Activated naive CD4-positive, alpha-beta T cell treated with anti-CD3 and anti-CD28 coated beads, Interleukin-2, amount 50 U/mL, for 24 hours (primary cell): ENCODE measurements at regions not wholly inside any gene's neighbourhood (a gene's known extent, or its start where the extent isn't known, plus 50 kb on each side); places are given as distances from the start of the nearest gene placed in this dataset.

Experiments used
- H3K27ac Mint-ChIP-seq: one replicate; pipeline ENCODE4 v1.8.0; 2021; ENCODE audit warnings: mild to moderate bottlenecking, mixed read lengths
- H3K27me3 Mint-ChIP-seq: one replicate; pipeline ENCODE4 v1.8.0; 2021; ENCODE audit warnings: mixed read lengths
- H3K36me3 Mint-ChIP-seq: one replicate; pipeline ENCODE4 v1.8.0; 2021; ENCODE audit warnings: mixed read lengths
- H3K4me1 Mint-ChIP-seq: one replicate; pipeline ENCODE4 v1.8.0; 2021; ENCODE audit warnings: mixed read lengths
- H3K4me3 Mint-ChIP-seq: one replicate; pipeline ENCODE4 v1.8.0; 2021; ENCODE audit warnings: mild to moderate bottlenecking, mixed read lengths
- H3K9me3 Mint-ChIP-seq: one replicate; pipeline ENCODE4 v1.8.0; 2021; ENCODE audit warnings: mixed read lengths

DNA sequence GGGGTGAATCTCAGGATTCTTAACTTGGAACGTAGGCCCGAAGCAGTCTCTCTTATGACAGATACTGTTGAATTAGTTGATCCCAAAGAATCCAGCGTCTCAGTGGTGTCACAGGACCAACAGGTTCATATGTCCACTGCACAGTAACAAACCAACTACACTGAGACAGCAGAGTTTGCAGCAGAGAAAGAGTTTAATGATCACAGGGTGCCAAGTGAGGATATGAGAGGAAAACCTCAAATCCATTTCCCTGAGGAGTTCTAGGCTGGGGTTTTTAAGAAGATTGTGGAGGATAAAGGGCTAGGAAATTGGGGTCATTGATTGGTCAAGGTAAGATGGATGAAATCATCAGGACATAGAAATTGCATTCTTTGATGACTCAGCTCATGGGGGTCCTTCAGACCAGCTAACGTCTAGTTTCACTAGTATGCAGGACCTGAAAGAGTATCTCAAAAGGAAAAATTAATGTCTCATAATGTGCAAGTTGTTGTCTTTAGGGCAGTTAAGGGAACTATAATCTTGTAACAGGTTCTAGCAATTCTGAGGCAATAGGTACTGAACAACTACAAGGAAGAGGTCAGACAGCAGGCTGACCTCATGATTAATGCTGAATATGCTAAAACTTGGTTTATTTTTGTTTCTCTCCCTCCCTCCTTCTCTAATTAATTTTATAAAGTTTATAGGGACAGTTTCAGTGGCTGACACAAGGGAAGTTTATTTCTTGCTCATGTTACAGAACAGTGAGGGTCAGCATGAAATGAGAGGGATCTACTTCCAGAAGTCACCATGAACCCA lies 310.9 kb upstream of the NEBL start:
- Mint-ChIP-seq H3K27me3 (peaks cover 10% of the 10 kb centered on the region), H3K36me3 (peaks cover 3% of the 10 kb centered on the region), H3K9me3 (peaks cover 11% of the 10 kb centered on the region), H3K4me1 (no peaks in the 10 kb centered on the region), H3K4me3 (no peak overlapping the region), H3K27ac (no peak overlapping the region)

DNA sequence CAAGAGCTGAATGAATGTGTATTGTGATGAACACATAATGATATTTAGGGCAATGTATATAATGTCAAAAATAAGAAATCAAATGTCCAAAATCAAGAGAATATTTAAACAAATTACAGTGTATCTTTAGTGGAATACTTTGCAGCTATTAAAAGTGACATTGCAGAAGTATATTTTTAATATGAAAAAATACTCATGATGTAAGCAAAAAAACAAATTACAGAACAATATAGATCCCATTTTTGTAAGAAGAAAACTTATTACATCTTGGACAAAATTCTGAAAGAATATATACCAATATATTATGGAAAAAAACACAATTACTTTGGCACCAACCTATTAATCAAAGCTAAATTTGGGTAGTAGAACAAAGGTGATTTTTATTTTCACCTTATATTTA lies 308.2 kb upstream of the NEBL start:
- H3K27me3 Mint-ChIP-seq: peaks cover 11% of the 10 kb centered on the region
- H3K9me3 Mint-ChIP-seq: peaks cover 11% of the 10 kb centered on the region
- H3K4me1 Mint-ChIP-seq: no peaks in the 10 kb centered on the region
- peaks cover 3% of the 10 kb centered on the region for H3K36me3 Mint-ChIP-seq
- no peak overlapping the region for H3K4me3 Mint-ChIP-seq
- H3K27ac Mint-ChIP-seq: no peak overlapping the region

DNA sequence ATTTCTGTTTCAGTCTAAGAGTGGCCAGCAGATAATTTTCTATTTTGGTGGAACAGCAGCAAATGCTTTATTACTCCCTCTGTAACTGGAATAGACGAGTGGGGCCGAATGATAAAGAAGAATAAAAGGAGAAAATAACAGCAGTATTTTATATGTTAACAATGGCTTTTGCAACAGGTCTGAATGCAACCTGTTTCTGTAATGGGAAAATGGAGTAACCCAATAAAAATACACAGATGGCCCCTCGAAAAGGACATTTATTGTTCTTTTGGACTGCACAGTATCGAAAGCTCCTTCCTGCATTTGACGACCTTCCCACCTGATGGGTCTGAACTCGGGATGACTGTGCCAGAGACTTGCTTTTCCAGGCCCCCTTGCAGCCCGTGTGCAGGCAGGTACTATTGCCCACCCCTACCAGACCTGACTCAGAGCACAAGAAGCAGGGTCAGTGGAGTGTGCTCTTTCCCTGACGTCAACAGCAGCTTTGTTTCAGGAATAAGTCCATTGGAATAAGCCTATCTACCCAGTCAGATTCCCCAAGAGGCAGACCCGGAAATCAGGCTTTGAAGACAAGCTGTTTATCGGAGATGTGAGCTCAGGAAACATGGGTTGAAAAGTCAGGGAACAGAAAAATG lies 306.5 kb upstream of the NEBL start:
- Mint-ChIP-seq H3K27me3 (peaks cover 11% of the 10 kb centered on the region), H3K36me3 (peaks cover 3% of the 10 kb centered on the region), H3K9me3 (peaks cover 11% of the 10 kb centered on the region), H3K4me3 (no peak overlapping the region), H3K4me1 (no peaks in the 10 kb centered on the region), H3K27ac (no peak overlapping the region)

DNA sequence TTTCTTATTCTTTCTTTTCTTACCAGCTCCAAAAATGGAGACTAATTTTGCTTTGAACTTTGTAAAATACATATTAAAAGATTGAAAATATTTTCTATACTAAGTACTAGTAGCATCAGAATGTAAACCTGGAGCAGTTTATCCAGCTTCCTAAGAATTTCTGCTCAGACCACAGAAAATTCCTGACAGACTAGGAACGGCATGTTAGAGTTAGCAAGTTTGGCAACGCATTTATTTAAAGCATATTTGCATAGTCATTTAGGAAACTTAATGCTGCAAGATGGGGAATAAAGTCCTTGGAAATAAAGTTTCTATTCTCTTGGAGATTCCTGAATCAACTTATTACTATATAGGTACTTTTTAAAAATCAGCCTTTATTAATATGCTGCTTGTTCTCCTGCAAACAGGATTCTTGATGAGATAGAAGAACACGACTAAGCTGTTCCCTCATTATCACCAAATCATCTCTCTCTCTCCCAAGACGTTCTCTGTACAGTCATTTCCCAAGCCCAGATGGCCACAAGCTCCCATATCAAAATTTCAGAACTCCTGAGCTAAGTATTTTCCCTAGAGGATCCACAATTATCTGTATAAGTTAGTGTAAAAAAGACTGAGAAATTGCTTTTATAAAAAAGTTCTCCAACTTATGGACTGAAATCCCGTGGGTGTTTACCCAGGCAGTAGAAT lies 305.8 kb upstream of the NEBL start:
- Mint-ChIP-seq H3K4me1 (no peaks in the 10 kb centered on the region), H3K27me3 (peaks cover 10% of the 10 kb centered on the region), H3K9me3 (peaks cover 14% of the 10 kb centered on the region), H3K27ac (no peak overlapping the region), H3K4me3 (no peak overlapping the region), H3K36me3 (peaks cover 2% of the 10 kb centered on the region)

DNA sequence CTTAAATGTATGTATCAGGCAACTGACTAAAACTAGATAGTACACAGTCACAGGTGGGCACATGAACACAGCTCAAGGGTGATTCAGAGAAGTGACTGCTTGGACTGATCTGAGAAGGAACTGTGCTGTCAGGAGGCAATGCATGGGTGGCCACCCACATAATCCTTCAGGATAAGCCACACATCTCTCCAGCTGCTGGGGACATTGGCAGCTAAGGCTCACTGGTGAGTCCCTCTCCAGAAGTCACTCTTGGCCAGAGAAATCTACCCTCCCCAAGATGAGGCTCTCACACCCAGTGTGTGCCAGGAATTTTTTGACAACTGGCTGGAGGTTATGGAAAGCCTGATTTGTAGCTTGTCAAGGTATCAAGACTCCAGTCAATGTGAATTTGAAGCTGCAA lies 302.4 kb upstream of the NEBL start:
- Mint-ChIP-seq H3K27ac (no peak overlapping the region), H3K36me3 (no peaks in the 10 kb centered on the region), H3K9me3 (peaks cover 10% of the 10 kb centered on the region), H3K27me3 (peaks cover 3% of the 10 kb centered on the region), H3K4me1 (no peaks in the 10 kb centered on the region), H3K4me3 (no peak overlapping the region)

DNA sequence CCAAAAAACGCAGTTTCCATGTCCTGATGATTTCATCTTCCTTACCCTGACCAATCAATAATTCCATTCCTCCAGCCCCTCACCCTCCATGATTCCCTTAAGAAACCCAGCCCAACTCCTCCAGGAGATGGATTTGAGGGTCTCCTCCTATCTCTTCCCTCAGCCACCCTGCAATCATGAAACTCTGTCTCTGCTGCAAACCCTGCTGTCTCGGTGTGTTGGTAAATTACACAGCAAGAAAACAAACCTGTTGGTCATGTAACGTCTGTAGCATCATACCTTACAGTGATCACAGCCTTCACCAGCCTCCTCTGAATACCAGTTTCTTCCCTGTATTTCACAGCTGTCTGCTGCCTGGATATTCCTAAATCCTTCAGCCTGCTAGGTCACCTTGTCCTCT lies 300.7 kb upstream of the NEBL start:
- H3K36me3 Mint-ChIP-seq: no peaks in the 10 kb centered on the region
- no peak overlapping the region for H3K27ac Mint-ChIP-seq
- peaks cover 10% of the 10 kb centered on the region for H3K9me3 Mint-ChIP-seq
- H3K4me3 Mint-ChIP-seq: no peak overlapping the region
- no peaks in the 10 kb centered on the region for H3K4me1 Mint-ChIP-seq
- H3K27me3 Mint-ChIP-seq: peaks cover 4% of the 10 kb centered on the region

DNA sequence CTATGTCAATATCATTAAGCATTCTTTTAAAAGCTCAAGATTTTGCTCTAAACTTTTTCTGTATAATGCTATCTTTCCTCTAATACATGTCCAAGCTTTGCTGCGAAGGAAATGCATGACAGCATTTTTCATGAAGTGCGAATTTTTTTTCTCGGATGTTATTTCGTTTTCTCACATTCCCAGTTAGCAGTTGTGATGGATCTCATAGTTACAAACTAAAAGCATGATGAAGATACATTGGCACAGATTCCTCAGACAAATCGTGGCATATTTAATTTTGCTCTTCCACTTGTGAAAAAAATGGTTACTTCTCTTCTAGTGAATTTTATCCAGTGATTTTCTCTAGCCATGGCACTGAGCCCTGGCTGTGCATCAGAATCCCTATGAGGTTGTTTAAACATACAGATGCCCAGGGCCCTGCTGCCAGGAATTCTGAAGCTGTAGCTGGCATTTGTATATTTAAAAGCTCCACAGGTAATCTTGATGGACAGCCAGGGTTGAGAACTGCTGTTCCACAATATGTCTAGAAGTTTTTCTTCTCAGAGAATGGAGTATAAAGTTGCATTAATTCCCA lies 299.8 kb upstream of the NEBL start:
- Mint-ChIP-seq H3K27ac (no peak overlapping the region), H3K9me3 (peaks cover 10% of the 10 kb centered on the region), H3K4me3 (no peak overlapping the region), H3K4me1 (no peaks in the 10 kb centered on the region), H3K36me3 (no peaks in the 10 kb centered on the region), H3K27me3 (peaks cover 5% of the 10 kb centered on the region)

DNA sequence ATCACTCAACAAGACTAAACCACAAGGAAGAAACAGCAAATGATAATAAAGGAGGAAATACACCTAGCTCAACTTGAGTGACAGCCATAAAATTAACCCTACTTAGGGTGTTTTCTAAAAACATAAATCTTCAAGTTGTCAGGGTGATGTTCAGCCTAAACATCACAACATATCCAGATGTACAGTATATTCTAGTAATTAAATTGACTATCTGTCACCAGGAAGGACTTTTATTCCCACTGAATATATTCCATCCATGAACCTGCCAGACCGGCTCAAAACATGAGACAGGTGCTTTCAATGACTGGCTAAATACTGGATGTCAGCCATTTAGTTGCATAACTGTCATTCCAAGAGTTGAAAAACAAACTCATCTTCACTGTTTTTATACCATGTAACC lies 298.1 kb upstream of the NEBL start:
- Mint-ChIP-seq H3K4me1 (no peaks in the 10 kb centered on the region), H3K27ac (no peak overlapping the region), H3K27me3 (peaks cover 3% of the 10 kb centered on the region), H3K9me3 (peaks cover 10% of the 10 kb centered on the region), H3K36me3 (no peaks in the 10 kb centered on the region), H3K4me3 (no peak overlapping the region)

DNA sequence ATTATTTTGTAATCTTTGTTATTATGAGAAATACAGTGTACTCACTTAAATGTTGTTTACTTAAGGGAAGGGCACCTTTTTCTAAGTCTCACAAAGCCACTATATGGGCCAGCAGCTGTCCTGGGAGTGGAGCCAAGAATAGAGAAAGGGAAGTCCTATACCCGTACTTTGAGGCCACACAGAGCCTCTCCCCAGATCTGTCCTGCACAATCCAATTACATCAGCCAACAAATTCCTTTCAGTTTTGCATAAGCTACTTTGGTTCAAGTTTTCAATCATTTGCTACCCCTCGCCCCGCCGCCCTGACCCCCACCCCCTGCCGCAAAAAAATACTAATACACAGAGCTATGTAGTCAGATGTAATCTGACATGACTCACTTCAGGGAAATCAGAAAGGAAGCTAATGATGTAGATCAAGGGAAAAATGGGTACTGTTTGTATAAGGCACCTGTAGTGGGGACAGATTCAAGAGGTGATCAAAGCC lies 297.4 kb upstream of the NEBL start:
- no peak overlapping the region for H3K27ac Mint-ChIP-seq
- no peaks in the 10 kb centered on the region for H3K36me3 Mint-ChIP-seq
- no peaks in the 10 kb centered on the region for H3K4me1 Mint-ChIP-seq
- peaks cover 3% of the 10 kb centered on the region for H3K27me3 Mint-ChIP-seq
- H3K4me3 Mint-ChIP-seq: no peak overlapping the region
- peaks cover 10% of the 10 kb centered on the region for H3K9me3 Mint-ChIP-seq

DNA sequence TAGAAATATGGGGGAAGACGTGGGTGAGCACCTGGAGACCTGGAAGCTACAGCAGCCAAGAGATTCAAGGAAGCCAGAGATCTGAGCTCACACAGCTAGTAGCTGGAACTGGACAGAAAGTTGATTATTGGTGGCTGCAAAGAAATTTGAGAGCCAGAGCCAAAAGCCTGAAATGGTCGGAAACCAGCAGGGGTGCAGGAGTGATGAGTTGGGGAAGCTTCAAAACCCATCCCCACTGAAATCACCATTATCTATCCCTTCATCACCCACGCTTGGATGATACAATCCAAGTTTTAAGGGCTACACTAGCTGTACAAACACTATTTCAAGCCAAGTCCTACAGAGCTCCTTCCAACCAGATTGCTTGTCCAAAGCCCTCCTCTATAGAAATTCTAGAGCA lies 296.1 kb upstream of the NEBL start:
- Mint-ChIP-seq H3K4me3 (no peak overlapping the region), H3K27ac (no peak overlapping the region), H3K27me3 (peaks cover 4% of the 10 kb centered on the region), H3K4me1 (no peaks in the 10 kb centered on the region), H3K9me3 (peaks cover 8% of the 10 kb centered on the region), H3K36me3 (no peaks in the 10 kb centered on the region)

DNA sequence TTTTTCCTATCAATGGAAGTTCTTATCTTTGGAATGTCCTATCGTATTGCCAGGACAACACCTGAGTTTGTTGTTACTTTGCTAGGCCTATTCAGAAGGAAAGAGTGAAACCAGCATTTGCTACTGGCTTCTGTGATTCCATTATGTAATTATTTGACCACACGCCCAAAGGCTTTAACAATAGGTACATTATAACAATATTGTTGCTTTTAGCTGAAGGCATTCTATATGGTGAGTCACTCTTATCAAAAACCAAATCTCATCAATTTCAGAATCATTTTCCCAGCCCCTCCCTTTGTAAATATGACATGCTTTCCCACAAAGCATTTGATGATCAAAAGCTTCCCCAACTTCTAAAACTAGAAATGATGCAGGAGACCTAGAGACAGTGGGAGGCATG lies 294.4 kb upstream of the NEBL start:
- Mint-ChIP-seq H3K27me3 (peaks cover 4% of the 10 kb centered on the region), H3K9me3 (no peaks in the 10 kb centered on the region), H3K4me1 (no peaks in the 10 kb centered on the region), H3K27ac (no peak overlapping the region), H3K4me3 (no peak overlapping the region), H3K36me3 (no peaks in the 10 kb centered on the region)

DNA sequence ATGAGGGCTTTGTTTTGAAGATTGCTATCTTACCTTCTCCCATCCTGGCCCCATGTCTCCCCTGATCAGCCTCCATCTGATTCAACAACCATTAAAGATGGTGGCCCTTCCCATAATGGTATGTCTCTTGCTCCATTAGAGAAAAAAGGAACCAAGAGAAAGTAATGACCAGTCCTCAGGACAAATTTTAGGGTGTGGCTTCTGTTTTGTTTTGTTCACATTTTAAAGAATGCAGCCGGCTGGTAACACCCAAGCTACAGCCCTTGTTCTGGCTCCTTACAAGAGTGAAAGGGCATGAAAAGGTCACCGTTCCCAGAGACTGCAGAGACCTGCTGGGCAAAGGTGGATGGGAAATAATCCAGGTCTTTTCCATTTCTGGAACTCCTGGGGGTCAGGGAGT lies 287.9 kb upstream of the NEBL start:
- H3K4me1 Mint-ChIP-seq: no peaks in the 10 kb centered on the region
- H3K9me3 Mint-ChIP-seq: no peaks in the 10 kb centered on the region
- H3K27ac Mint-ChIP-seq: no peak overlapping the region
- H3K4me3 Mint-ChIP-seq: no peak overlapping the region
- H3K36me3 Mint-ChIP-seq: no peaks in the 10 kb centered on the region
- H3K27me3 Mint-ChIP-seq: peaks cover 4% of the 10 kb centered on the region

DNA sequence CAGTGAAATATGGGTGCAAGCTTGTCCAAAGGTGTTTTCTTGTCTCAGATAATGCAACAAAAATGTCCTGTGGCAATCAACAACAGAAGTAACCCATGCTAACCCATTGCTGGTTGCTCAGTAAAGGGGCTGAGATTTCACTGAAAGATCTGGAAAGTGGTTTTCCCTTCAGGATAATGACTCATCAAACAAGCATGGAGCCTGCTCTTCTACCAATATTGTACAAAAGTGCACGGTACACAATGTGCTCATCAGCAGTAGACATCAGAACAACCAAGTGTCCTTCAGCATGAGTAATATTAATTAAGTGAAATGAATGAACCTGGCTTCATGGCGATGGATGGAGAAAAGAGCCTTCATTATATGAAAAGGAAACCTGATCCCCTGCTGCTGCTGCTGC lies 287.1 kb upstream of the NEBL start:
- Mint-ChIP-seq H3K27ac (no peak overlapping the region), H3K27me3 (peaks cover 4% of the 10 kb centered on the region), H3K4me1 (no peaks in the 10 kb centered on the region), H3K36me3 (no peaks in the 10 kb centered on the region), H3K9me3 (no peaks in the 10 kb centered on the region), H3K4me3 (no peak overlapping the region)

DNA sequence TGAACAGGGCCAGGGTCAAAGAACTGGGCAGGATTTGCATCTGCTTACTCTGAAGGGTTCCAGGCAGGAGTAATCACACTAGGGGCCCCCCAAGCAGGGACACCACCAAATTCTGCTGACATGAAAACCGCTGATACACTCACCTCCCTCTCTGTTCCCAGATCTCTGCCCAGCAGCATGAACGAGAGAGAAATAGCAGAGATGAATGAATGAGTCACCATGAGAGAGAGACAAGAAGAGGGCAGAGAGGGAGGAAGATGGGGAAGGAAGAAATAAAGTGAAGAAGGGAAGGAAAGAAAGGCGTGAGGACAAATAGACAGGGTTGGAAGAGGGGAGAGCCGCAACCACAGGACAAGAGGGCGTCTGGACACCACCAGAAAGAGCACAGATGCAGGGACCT lies 285.9 kb upstream of the NEBL start:
- no peaks in the 10 kb centered on the region for H3K36me3 Mint-ChIP-seq
- H3K4me3 Mint-ChIP-seq: no peak overlapping the region
- H3K27ac Mint-ChIP-seq: no peak overlapping the region
- H3K27me3 Mint-ChIP-seq: peaks cover 6% of the 10 kb centered on the region
- H3K9me3 Mint-ChIP-seq: no peaks in the 10 kb centered on the region
- no peaks in the 10 kb centered on the region for H3K4me1 Mint-ChIP-seq

DNA sequence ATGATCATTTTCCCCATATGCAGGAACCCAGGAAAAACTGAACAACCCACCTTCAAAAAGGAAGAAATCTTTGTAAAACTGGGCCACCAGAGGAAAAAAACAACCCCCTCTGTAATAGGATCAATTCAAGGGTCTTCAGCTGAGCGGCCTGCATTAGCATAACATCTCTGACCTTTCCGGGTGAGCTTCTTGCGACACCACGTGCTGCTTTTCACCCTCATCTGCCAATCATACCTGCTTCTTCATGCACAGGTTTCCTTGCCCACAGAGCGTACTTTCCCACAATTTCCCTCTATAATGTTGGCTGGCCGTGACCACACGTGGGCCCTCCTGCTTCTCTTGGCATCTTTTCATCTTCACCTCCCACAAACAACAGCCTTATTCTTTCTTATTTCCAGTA lies 284.3 kb upstream of the NEBL start:
- Mint-ChIP-seq H3K36me3 (no peaks in the 10 kb centered on the region), H3K27me3 (peaks cover 16% of the 10 kb centered on the region), H3K4me3 (no peak overlapping the region), H3K27ac (no peak overlapping the region), H3K4me1 (no peaks in the 10 kb centered on the region), H3K9me3 (no peaks in the 10 kb centered on the region)

DNA sequence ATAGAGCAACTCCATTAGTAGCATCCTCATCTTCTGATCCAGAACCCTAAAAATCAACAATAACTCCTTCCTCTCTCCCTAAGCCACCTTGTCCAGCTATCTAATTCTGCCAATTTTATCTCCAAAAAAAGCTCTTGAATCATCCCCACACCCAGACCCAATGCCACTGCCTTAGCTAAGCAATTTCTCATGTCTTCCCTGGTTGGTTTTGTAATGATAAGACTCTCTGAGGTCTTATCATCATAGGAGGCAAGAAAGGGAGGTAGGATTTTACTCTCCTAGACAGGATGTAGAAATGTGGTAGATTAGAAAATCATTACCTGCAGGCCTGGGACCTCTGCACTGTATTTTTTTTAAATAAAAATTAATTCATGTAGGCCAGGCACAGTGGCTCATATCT lies 283.5 kb upstream of the NEBL start:
- no peak overlapping the region for H3K4me3 Mint-ChIP-seq
- H3K27me3 Mint-ChIP-seq: peaks cover 20% of the 10 kb centered on the region
- no peaks in the 10 kb centered on the region for H3K36me3 Mint-ChIP-seq
- no peaks in the 10 kb centered on the region for H3K9me3 Mint-ChIP-seq
- no peak overlapping the region for H3K27ac Mint-ChIP-seq
- no peaks in the 10 kb centered on the region for H3K4me1 Mint-ChIP-seq
